ENCODE measurements at regions not wholly inside any gene's neighbourhood (a gene's known extent, or its start where the extent isn't known, plus 50 kb on each side); places are given as distances from the start of the nearest gene placed in this dataset.

DNA sequence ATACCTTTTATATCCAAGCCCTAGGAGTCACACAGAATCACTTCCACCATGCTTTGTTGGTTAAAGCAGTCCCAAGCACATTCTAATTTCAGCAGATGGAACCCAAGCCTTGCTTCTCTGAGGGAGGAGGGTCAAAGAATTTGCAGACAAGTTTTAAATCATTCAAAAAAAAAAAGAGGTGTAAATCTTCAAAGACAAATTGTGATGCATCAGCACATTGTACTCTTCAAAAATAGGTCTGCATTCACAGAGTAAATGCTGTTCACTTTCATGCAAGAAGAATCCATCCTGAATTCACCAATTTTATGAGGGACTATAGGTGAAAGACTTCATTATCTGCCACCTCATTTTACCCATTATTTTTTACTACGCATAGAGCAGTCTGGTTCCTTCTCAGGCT lies 321.8 kb upstream of the PRDM1 start:
- TF ChIP-seq, protein P1, sequence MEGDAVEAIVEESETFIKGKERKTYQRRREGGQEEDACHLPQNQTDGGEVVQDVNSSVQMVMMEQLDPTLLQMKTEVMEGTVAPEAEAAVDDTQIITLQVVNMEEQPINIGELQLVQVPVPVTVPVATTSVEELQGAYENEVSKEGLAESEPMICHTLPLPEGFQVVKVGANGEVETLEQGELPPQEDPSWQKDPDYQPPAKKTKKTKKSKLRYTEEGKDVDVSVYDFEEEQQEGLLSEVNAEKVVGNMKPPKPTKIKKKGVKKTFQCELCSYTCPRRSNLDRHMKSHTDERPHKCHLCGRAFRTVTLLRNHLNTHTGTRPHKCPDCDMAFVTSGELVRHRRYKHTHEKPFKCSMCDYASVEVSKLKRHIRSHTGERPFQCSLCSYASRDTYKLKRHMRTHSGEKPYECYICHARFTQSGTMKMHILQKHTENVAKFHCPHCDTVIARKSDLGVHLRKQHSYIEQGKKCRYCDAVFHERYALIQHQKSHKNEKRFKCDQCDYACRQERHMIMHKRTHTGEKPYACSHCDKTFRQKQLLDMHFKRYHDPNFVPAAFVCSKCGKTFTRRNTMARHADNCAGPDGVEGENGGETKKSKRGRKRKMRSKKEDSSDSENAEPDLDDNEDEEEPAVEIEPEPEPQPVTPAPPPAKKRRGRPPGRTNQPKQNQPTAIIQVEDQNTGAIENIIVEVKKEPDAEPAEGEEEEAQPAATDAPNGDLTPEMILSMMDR (IDR thresholded peaks at IDR 0.05), result no peak
- TF ChIP-seq POLR2A (IDR thresholded peaks at IDR 0.05), result no peak
- no peak for TF ChIP-seq EP300 (IDR thresholded peaks at IDR 0.05)
